H1 (cell line): ENCODE measurements at regions not wholly inside any gene's neighbourhood (a gene's known extent, or its start where the extent isn't known, plus 50 kb on each side); places are given as distances from the start of the nearest gene placed in this dataset.

Source experiments
- CTCF ChIA-PET: fragments of 300-600 bp; sonication (Branson Sonifier 250); formaldehyde crosslinking; loops from one replicate; lab custom pipeline; 2021; ENCODE audit not compliant: partially characterized antibody; lab: Charles Lee
- POLR2A ChIA-PET: fragments of 300-600 bp; sonication (Branson Sonifier 250); formaldehyde crosslinking; loops from one replicate; lab custom pipeline; 2021; ENCODE audit warnings: inconsistent platforms; ENCODE audit not compliant: partially characterized antibody; lab: Charles Lee
- DNase-seq, 2 experiments: peaks; one replicate each; pipeline versions ENCODE4 v3.0.0 to v3.0.0-alpha.2; 2010 to 2022; ENCODE audit warnings: low spot score in 2 of 2, low read depth in 1 of 2, mixed read lengths in 1 of 2
- FAIRE-seq: peaks from 2 replicates; lab custom pipeline; 2011; peaks lifted over from hg19 to GRCh38; lab: Jason Lieb, UNC
- H2AFZ ChIP-seq: 2 replicates; pipeline ENCODE4 v1.8.1; 2012; ENCODE audit warnings: low read length, inconsistent platforms
- H2AK5ac ChIP-seq: 2 replicates; pipeline ENCODE4 v1.6.1; 2013; ENCODE audit warnings: low read depth, low read length
- H2BK120ac ChIP-seq: replicated peaks from 2 replicates; pipeline ENCODE3; 2013; ENCODE audit warnings: low read depth, low read length, inconsistent platforms
- H2BK12ac ChIP-seq: 2 replicates; pipeline ENCODE4 v1.6.1; 2013; ENCODE audit warnings: low read depth, low read length
- H2BK15ac ChIP-seq: 2 replicates; pipeline ENCODE4 v1.6.1; 2013; ENCODE audit warnings: low read length
- H2BK20ac ChIP-seq: 2 replicates; pipeline ENCODE4 v1.6.1; 2013; ENCODE audit warnings: low read length
- H2BK5ac ChIP-seq: 2 replicates; pipeline ENCODE4 v1.6.1; 2013; ENCODE audit warnings: low read depth, low read length
- H3K14ac ChIP-seq: 2 replicates; pipeline ENCODE4 v1.6.1; 2013; ENCODE audit warnings: inconsistent platforms; ENCODE audit not compliant: insufficient read length
- H3K18ac ChIP-seq: 2 replicates; pipeline ENCODE4 v1.6.1; 2013; ENCODE audit warnings: low read length; ENCODE audit errors: extremely low read depth
- H3K23ac ChIP-seq: 2 replicates; pipeline ENCODE4 v1.6.1; 2013; ENCODE audit warnings: inconsistent platforms; ENCODE audit not compliant: insufficient read length
- H3K23me2 ChIP-seq: 2 replicates; pipeline ENCODE4 v1.6.1; 2013; ENCODE audit warnings: low read depth, low read length
- H3K27ac ChIP-seq: 2 replicates; pipeline ENCODE4 v1.6.1; 2011; ENCODE audit warnings: low read depth, low read length, inconsistent platforms
- H3K27me3 ChIP-seq, 4 experiments: replicated peaks in 1 of 4; 1 replicate in 1 of 4; 2 replicates in 3 of 4; pipeline versions ENCODE4 v1.6.1 to v1.8.1; 2011 to 2013; ENCODE audit warnings: low read length in 3 of 4, mild to moderate bottlenecking in 3 of 4, inconsistent platforms in 2 of 4, mixed read lengths in 2 of 4, moderate library complexity in 1 of 4; ENCODE audit not compliant: control insufficient read depth in 3 of 4, insufficient read depth in 3 of 4; ENCODE audit errors: extremely low read depth in 1 of 4
- H3K36me3 ChIP-seq, 4 experiments: 2 replicates each; pipeline versions ENCODE4 v1.6.1 to v1.8.1; 2011 to 2013; ENCODE audit warnings: mild to moderate bottlenecking in 4 of 4, low read length in 3 of 4, moderate library complexity in 2 of 4, control low read depth in 1 of 4, inconsistent platforms in 1 of 4; ENCODE audit not compliant: insufficient read depth in 4 of 4, control insufficient read depth in 2 of 4
- H3K4ac ChIP-seq: replicated peaks from 2 replicates; pipeline ENCODE3; 2013; ENCODE audit warnings: low read length, low read depth, mixed read lengths, inconsistent platforms; ENCODE audit not compliant: insufficient read length
- H3K4me1 ChIP-seq, 4 experiments: replicated peaks in 1 of 4; 1 replicate in 1 of 4; 2 replicates in 3 of 4; pipeline versions ENCODE4 v1.6.1 to v1.8.1; 2011 to 2013; ENCODE audit warnings: low read length in 3 of 4, inconsistent platforms in 2 of 4, mixed read lengths in 1 of 4; ENCODE audit not compliant: insufficient read depth in 4 of 4, control insufficient read depth in 3 of 4
- H3K4me2 ChIP-seq, 2 experiments: 2 replicates each; pipeline versions ENCODE4 v1.6.1 to v1.8.1; 2011 to 2013; ENCODE audit warnings: low read depth in 2 of 2, low read length in 2 of 2, control low read depth in 1 of 2, inconsistent platforms in 1 of 2, mild to moderate bottlenecking in 1 of 2; ENCODE audit not compliant: insufficient read depth in 1 of 2
- H3K4me3 ChIP-seq, 4 experiments: fragments of 200-600, 300-600 bp in 1 of 4; sonication (generic), shearing (Covaris generic), sonication (Bioruptor Twin) in 1 of 4; 2 replicates each; pipeline versions ENCODE4 v1.5.1 to v1.8.1; 2011 to 2016; ENCODE audit warnings: low read length in 4 of 4, low read depth in 3 of 4, control low read depth in 2 of 4, inconsistent platforms in 2 of 4, mild to moderate bottlenecking in 2 of 4, mixed read lengths in 1 of 4, moderate library complexity in 1 of 4; ENCODE audit not compliant: insufficient read depth in 2 of 4; ENCODE audit errors: extremely low read depth in 1 of 4
- H3K56ac ChIP-seq: replicated peaks from 2 replicates; pipeline ENCODE3; 2013; ENCODE audit warnings: low read depth, mild to moderate bottlenecking, mixed read lengths, low read length, inconsistent platforms; ENCODE audit not compliant: insufficient read length
- H3K79me1 ChIP-seq: 2 replicates; pipeline ENCODE4 v1.6.1; 2013; ENCODE audit warnings: low read depth, low read length, control low read depth
- H3K79me2 ChIP-seq, 2 experiments: 2 replicates each; pipeline versions ENCODE4 v1.6.1 to v1.8.1; 2012 to 2013; ENCODE audit warnings: low read length in 2 of 2, mild to moderate bottlenecking in 2 of 2, inconsistent platforms in 1 of 2; ENCODE audit not compliant: insufficient read depth in 2 of 2, control insufficient read depth in 1 of 2
- H3K9ac ChIP-seq, 4 experiments: replicated peaks in 1 of 4; 1 replicate in 1 of 4; 2 replicates in 3 of 4; pipeline versions ENCODE4 v1.6.1 to v1.8.1; 2011 to 2013; ENCODE audit warnings: low read depth in 3 of 4, low read length in 3 of 4, control low read depth in 2 of 4, mild to moderate bottlenecking in 2 of 4, moderate library complexity in 2 of 4, inconsistent platforms in 1 of 4; ENCODE audit errors: extremely low read depth in 1 of 4
- H3K9me3 ChIP-seq, 2 experiments: 2 replicates each; pipeline versions ENCODE4 v1.6.1 to v1.8.1; 2012 to 2013; ENCODE audit warnings: mild to moderate bottlenecking in 2 of 2, moderate library complexity in 2 of 2, control low read depth in 1 of 2, inconsistent platforms in 1 of 2, low read depth in 1 of 2, low read length in 1 of 2, mixed read lengths in 1 of 2; ENCODE audit not compliant: insufficient read depth in 2 of 2
- H4K20me1 ChIP-seq, 2 experiments: replicated peaks in 1 of 2; 2 replicates each; pipeline versions ENCODE3 to v1.8.1; 2011 to 2013; ENCODE audit warnings: inconsistent platforms in 2 of 2, low read length in 2 of 2, mild to moderate bottlenecking in 1 of 2; ENCODE audit not compliant: insufficient read depth in 2 of 2, control insufficient read depth in 1 of 2
- H4K5ac ChIP-seq: 2 replicates; pipeline ENCODE4 v1.6.1; 2013; ENCODE audit warnings: low read length, low read depth, mixed read lengths, inconsistent platforms; ENCODE audit not compliant: insufficient read length
- H4K8ac ChIP-seq: 2 replicates; pipeline ENCODE4 v1.8.0; 2013; ENCODE audit warnings: mild to moderate bottlenecking, moderate library complexity, low read length, inconsistent platforms; ENCODE audit not compliant: insufficient read depth; ENCODE audit errors: extremely low read depth
- H4K91ac ChIP-seq: replicated peaks from 2 replicates; pipeline ENCODE3; 2013; ENCODE audit warnings: low read length, mixed read lengths, inconsistent platforms; ENCODE audit not compliant: insufficient read length
- CBX8 ChIP-seq: fragments of 300-800, 300-1000 bp; sonication (generic); IDR thresholded peaks from 2 replicates; pipeline ENCODE4 v1.7.1; 2016; ENCODE audit warnings: low read depth, low read length, borderline replicate concordance
- EZH2 ChIP-seq: fragments of 200-600 bp; sonication (generic); IDR thresholded peaks from 2 replicates; pipeline ENCODE4 v1.7.1; 2012; ENCODE audit warnings: low read depth, mild to moderate bottlenecking, moderate library complexity, low read length, inconsistent platforms; ENCODE audit not compliant: severe bottlenecking
- KDM1A ChIP-seq: fragments of 200-600, 300-600 bp; sonication (generic); IDR thresholded peaks from 2 replicates; pipeline ENCODE4 v1.7.1; 2016; ENCODE audit warnings: mild to moderate bottlenecking, low read length, borderline replicate concordance
- KDM5A ChIP-seq: fragments of 200-600 bp; IDR thresholded peaks from 2 replicates; pipeline ENCODE4 v1.7.1; 2012; ENCODE audit warnings: mild to moderate bottlenecking, low read length, inconsistent platforms, mixed read lengths
- WGBS, 2 experiments: shearing (Covaris generic) in 1 of 2; methylation state at CpG; one replicate each; pipeline versions ENCODE4 v1.1.6 to v1.1.7; 2013 to 2015; ENCODE audit warnings: low lambda C conversion rate in 2 of 2, mixed read lengths in 2 of 2, inconsistent platforms in 1 of 2, low coverage in 1 of 2, missing lambda C conversion rate in 1 of 2; ENCODE audit not compliant: insufficient replicate concordance in 2 of 2, insufficient coverage in 1 of 2, insufficient read length in 1 of 2; ENCODE audit errors: extremely low coverage in 1 of 2, missing lambda C conversion rate in 1 of 2; 5-methylcytosine and 5-hydroxymethylcytosine counted together

DNA sequence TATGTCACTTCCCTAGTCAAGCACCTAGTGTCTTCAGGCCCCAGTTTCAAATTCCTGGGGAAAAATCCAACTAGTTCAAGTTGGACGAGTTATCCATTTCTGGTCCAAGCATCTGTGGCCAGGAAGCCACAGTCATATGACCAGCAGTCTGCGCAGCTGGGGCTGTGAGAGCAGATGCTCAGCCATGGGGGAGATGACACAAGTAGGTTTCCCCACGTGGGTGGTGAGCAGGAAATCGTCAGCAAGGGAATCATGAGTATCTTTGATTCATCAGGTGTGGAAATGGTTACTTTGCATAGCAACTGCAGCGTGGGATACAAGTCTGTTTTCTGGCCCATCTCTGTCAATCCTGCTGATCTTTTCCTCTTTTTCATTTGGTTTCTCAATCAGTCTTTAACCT lies 185.3 kb downstream of the C11orf91 start:
- 88% methylated on average over 5 of the region's 5 CpGs; no CpG with 5 or more reads in 1 of the 2 experiments for WGBS, 2 experiments
- FAIRE-seq (no peak), DNase-seq (no peak)
- Histone ChIP-seq H3K4ac (no peak overlapping the region), H2AFZ (no peak overlapping the region), H2BK12ac (no peak overlapping the region), H3K4me3 (no peak overlapping the region), H2AK5ac (no peak overlapping the region), H4K91ac (no peak overlapping the region), H2BK120ac (no peak overlapping the region), H3K9ac (no peak overlapping the region), H3K23me2 (no peaks in the 10 kb centered on the region), H3K56ac (no peak overlapping the region), H3K14ac (no peak overlapping the region), H2BK15ac (no peak overlapping the region), H3K27ac (no peak overlapping the region), H3K18ac (no peak overlapping the region), H2BK20ac (no peak overlapping the region), H4K8ac (no peak overlapping the region), H3K4me2 (no peak overlapping the region)
- TF ChIP-seq CBX8 (no peak), KDM1A (no peak), KDM5A (no peak), EZH2 (no peak)
- TF ChIP-seq, all 59 proteins: peak for 0
- Histone ChIP-seq H3K23ac (no peak overlapping the region), H3K79me1 (no peaks in the 10 kb centered on the region), H4K20me1 (no peaks in the 10 kb centered on the region), H3K36me3 (no peaks in the 10 kb centered on the region), H2BK5ac (no peak overlapping the region), H4K5ac (no peak overlapping the region), H3K27me3 (no peaks in the 10 kb centered on the region), H3K9me3 (no peaks in the 10 kb centered on the region), H3K4me1 (no peaks in the 10 kb centered on the region), H3K79me2 (no peaks in the 10 kb centered on the region)
- POLR2A ChIA-PET = no interaction called here
- CTCF ChIA-PET = interaction anchor here (0.7 to 1.2 kb wide), 3 partner anchors 72 to 194 kb away, joined by 3 read pairs; no protein-coding TSS in a partner anchor
